ENCODE measurements at regions not wholly inside any gene's neighbourhood (a gene's known extent, or its start where the extent isn't known, plus 50 kb on each side); places are given as distances from the start of the nearest gene placed in this dataset.

GRCh38 chr4:34108391-34108790, 2135.9 kb downstream of the ARAP2 start:
- no peak overlapping the region for H3K27ac Mint-ChIP-seq (ENCODE audit: unreplicated experiment)
- H3K4me1 Mint-ChIP-seq (ENCODE audit: unreplicated experiment) = no peaks in the 10 kb centered on the region
- no peaks in the 10 kb centered on the region for H3K9me3 Mint-ChIP-seq (ENCODE audit: unreplicated experiment)
- TF ChIP-seq CTCF (IDR thresholded peaks at IDR 0.05; ENCODE audit: unreplicated experiment) = no peak
- no peaks in the 10 kb centered on the region for H3K27me3 Mint-ChIP-seq (ENCODE audit: unreplicated experiment)
- H3K36me3 Mint-ChIP-seq (ENCODE audit: low read depth, unreplicated experiment) = no peaks in the 10 kb centered on the region
- no peak for DNase-seq (ENCODE audit: low spot score)
- no peak overlapping the region for H3K4me3 Mint-ChIP-seq (ENCODE audit: unreplicated experiment)

- no peak overlapping the region for H3K4me3 Mint-ChIP-seq (ENCODE audit: unreplicated experiment)
- no peaks in the 10 kb centered on the region for H3K36me3 Mint-ChIP-seq (ENCODE audit: low read depth, unreplicated experiment)
- TF ChIP-seq CTCF (IDR thresholded peaks at IDR 0.05; ENCODE audit: unreplicated experiment) = no peak
- no peak overlapping the region for H3K27ac Mint-ChIP-seq (ENCODE audit: unreplicated experiment)
- no peaks in the 10 kb centered on the region for H3K4me1 Mint-ChIP-seq (ENCODE audit: unreplicated experiment)
- DNase-seq (ENCODE audit: low spot score) = no peak
- H3K9me3 Mint-ChIP-seq (ENCODE audit: unreplicated experiment) = no peaks in the 10 kb centered on the region
- H3K27me3 Mint-ChIP-seq (ENCODE audit: unreplicated experiment) = no peaks in the 10 kb centered on the region
Measured at GRCh38 chr4:34112573-34112972, 2131.7 kb downstream of the ARAP2 start.

GRCh38 chr4:34138385-34138784, 2105.9 kb downstream of the ARAP2 start:
- DNase-seq (ENCODE audit: low spot score) = no peak
- Mint-ChIP-seq H3K4me1 (ENCODE audit: unreplicated experiment) (no peaks in the 10 kb centered on the region), H3K27ac (ENCODE audit: unreplicated experiment) (no peak overlapping the region), H3K36me3 (ENCODE audit: low read depth, unreplicated experiment) (no peaks in the 10 kb centered on the region), H3K9me3 (ENCODE audit: unreplicated experiment) (no peaks in the 10 kb centered on the region), H3K4me3 (ENCODE audit: unreplicated experiment) (no peak overlapping the region), H3K27me3 (ENCODE audit: unreplicated experiment) (no peaks in the 10 kb centered on the region)
- no peak for TF ChIP-seq CTCF (IDR thresholded peaks at IDR 0.05; ENCODE audit: unreplicated experiment)

GRCh38 chr4:34139346-34139745, 2105.0 kb downstream of the ARAP2 start:
- TF ChIP-seq CTCF (IDR thresholded peaks at IDR 0.05; ENCODE audit: unreplicated experiment) = no peak
- no peak overlapping the region for H3K4me3 Mint-ChIP-seq (ENCODE audit: unreplicated experiment)
- no peak overlapping the region for H3K27ac Mint-ChIP-seq (ENCODE audit: unreplicated experiment)
- no peaks in the 10 kb centered on the region for H3K27me3 Mint-ChIP-seq (ENCODE audit: unreplicated experiment)
- no peaks in the 10 kb centered on the region for H3K36me3 Mint-ChIP-seq (ENCODE audit: low read depth, unreplicated experiment)
- no peak for DNase-seq (ENCODE audit: low spot score)
- H3K4me1 Mint-ChIP-seq (ENCODE audit: unreplicated experiment) = no peaks in the 10 kb centered on the region
- H3K9me3 Mint-ChIP-seq (ENCODE audit: unreplicated experiment) = no peaks in the 10 kb centered on the region

- Mint-ChIP-seq H3K27ac (ENCODE audit: unreplicated experiment) (no peak overlapping the region), H3K9me3 (ENCODE audit: unreplicated experiment) (no peaks in the 10 kb centered on the region), H3K36me3 (ENCODE audit: low read depth, unreplicated experiment) (no peaks in the 10 kb centered on the region), H3K27me3 (ENCODE audit: unreplicated experiment) (no peaks in the 10 kb centered on the region), H3K4me3 (ENCODE audit: unreplicated experiment) (no peak overlapping the region), H3K4me1 (ENCODE audit: unreplicated experiment) (no peaks in the 10 kb centered on the region)
- no peak for TF ChIP-seq CTCF (IDR thresholded peaks at IDR 0.05; ENCODE audit: unreplicated experiment)
- no peak for DNase-seq (ENCODE audit: low spot score)
Measured at GRCh38 chr4:34148322-34148908, 2095.9 kb downstream of the ARAP2 start.

Measured in endothelial cell (in vitro differentiated cells).